Suprapubic skin (tissue), 4 donors: ENCODE measurements at regions not wholly inside any gene's neighbourhood (a gene's known extent, or its start where the extent isn't known, plus 50 kb on each side); places are given as distances from the start of the nearest gene placed in this dataset.

Experiments used
- CTCF ChIP-seq, 2 donors: fragments of 200-600 bp in 1 of 2; fragments of 450-650 bp in 1 of 2; sonication (generic) in 1 of 2; IDR thresholded peaks; one replicate each; pipeline ENCODE4 v1.5.1; 2016 to 2019; ENCODE audit warnings: antibody characterized with exemption in 2 of 2, mild to moderate bottlenecking in 1 of 2, moderate library complexity in 1 of 2
- EP300 ChIP-seq: sonication (generic); formaldehyde crosslinking; IDR thresholded peaks from one replicate; pipeline ENCODE4 v1.6.1; 2017; ENCODE audit warnings: antibody characterized with exemption
- POLR2A ChIP-seq, 2 donors: fragments of 450-650 bp; IDR thresholded peaks; one replicate each; pipeline ENCODE4 v1.6.1; 2017; ENCODE audit warnings: antibody characterized with exemption in 2 of 2, mild to moderate bottlenecking in 2 of 2, moderate library complexity in 2 of 2
- POLR2AphosphoS5 ChIP-seq, 3 donors: sonication (generic); formaldehyde crosslinking; IDR thresholded peaks; one replicate each; pipeline ENCODE4 v1.6.1; 2017; ENCODE audit warnings: antibody characterized with exemption in 3 of 3

DNA sequence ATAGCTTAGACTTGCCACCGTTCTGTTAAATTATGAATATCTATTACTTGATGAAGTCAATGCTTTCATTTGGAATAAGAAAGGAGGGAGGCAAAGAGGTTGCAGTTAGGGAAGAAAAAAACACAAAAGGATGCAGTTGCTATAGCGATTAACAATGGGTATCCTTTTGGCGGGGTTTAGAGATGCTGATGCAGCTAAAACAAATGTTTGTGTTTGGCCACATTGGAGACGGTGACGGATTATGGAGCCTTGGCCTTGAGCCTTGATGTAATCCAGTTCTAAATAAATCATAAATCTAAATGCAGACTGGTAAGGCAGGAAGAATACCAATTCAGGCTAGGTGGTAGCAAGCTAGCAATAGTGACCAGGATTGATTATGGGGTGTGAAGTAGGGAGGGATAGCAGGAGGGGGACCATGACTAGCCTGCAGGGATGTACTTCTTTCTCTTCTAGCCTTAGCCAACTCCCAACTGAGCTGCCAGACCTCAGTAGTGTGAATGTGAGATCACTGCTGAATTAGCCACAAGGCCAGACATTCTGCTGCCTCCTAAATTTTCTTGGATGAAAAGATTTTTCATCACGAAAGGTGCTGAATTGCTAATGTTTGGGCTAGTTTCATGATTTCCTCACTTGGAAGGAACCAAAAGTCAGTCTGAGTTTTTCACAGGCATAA is 160.3 kb downstream of the TLR4 start:
- TF ChIP-seq CTCF (IDR thresholded peaks at IDR 0.05) (no peak), POLR2AphosphoS5 (IDR thresholded peaks at IDR 0.05) (no peak), POLR2A (IDR thresholded peaks at IDR 0.05) (no peak), EP300 (no peak)
